ENCODE measurements at regions not wholly inside any gene's neighbourhood (a gene's known extent, or its start where the extent isn't known, plus 50 kb on each side); places are given as distances from the start of the nearest gene placed in this dataset.

DNA sequence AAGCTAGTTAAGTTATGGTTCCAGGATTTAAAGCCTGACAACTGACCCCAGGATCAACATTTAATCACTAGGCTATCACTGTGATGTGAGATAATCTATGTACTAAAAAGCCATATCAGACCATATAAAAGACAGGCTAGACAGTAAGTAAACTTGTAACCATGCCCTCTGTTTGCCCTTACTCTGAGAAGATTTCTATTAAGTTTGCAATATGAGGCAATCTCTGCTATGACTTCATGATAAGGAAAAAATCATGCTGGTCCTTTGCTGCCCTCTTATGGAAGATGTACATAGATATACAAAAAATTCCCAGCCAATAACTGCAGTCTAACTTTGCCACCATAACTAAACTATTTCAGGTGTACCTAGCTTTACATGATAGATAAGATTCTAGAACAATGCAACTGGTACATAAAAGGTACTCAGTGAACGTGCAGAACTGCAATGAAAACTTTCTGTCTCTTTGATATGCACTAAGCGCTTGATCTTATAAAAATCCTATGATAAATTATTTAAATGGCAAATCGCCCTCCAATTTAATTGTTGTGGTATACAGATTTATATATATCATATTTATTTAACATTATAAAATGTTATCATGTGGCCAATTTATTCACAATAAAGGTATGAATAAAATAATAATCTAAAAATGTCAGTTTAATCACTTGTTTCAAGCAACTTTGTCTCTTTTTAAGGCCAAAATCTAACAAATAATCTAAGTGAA is 70.5 kb downstream of the FAM217A start:
- no peak for DNase-seq

DNA sequence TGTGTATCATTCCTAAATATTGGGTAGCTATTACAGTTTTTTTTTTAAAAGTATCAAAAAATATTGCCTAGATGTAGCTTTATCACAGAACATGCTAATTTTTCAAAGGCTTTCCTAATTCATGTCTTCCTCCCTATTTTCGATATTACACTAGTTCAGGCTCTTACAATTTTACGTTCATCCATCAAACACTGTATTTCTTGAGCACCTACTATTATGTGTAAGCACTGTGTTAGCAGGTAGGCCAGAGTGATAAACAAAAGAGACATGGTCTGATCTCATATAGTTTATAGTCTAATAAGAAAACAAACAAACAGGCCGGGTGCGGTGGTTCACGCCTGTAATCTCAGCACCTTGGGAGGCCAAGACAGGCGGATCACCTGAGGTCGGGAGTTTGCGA is 69.5 kb downstream of the FAM217A start:
- DNase-seq, result no peak

DNA sequence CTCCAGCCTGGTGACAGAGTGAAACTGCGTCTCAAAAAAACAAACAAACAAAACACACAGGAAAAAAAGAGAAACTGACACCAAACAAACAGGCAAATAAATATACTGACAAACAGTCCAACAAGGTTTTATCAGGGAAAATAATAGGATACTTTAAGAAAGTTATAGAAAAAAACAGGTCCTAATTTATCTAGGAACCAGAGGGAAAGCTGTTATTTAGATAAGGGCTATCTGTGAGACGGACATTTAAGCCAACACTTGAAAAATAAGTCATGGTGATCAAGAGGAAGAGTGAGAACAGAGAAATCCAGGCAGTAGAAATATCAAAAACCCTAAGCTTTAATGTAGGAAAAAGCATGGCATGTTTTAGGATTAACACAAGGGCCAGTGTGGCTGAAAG is 68.9 kb downstream of the FAM217A start:
- DNase-seq, result no peak

GRCh38 chr6:4010689-4011090 is 68.2 kb downstream of the FAM217A start:
- DNase-seq, result peak; percentile 60

GRCh38 chr6:4012826-4013225 is 66.1 kb downstream of the FAM217A start:
- DNase-seq, result no peak

GRCh38 chr6:4017058-4017739 is 61.7 kb downstream of the FAM217A start:
- no peak for DNase-seq

DNA sequence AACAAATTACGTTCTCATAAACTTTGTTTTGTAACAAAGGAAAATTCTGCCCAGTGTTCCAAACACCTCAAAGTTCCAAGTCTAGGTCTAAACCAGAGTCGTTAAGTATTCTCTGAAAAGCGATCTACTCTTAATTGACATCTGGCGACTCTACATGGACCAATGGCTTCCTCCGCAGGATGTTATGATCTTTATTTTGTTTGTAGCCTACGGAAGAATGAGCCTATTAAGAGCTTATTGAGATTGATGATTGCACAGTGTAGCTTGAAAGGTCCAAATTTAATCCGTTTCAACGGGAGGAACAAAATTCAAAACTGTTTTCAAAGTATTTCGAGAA is 61.1 kb downstream of the FAM217A start:
- DNase-seq, result no peak

GRCh38 chr6:4018171-4018923 is 60.6 kb downstream of the FAM217A start:
- DNase-seq, result peak; percentile 97

Data from activated CD8-positive, alpha-beta memory T cell treated with anti-CD3 and anti-CD28 coated beads for 24 hours (primary cell).